SKM-1 (cell line): ENCODE measurements at regions not wholly inside any gene's neighbourhood (a gene's known extent, or its start where the extent isn't known, plus 50 kb on each side); places are given as distances from the start of the nearest gene placed in this dataset.
A peak's percentile ranks its signal among the peaks of the same experiment; 100 is the strongest.

Experiments used
- DNase-seq: peaks from one replicate; lab custom pipeline; 2025; ENCODE audit not compliant: unreplicated experiment; lab: John Stamatoyannopoulos, UW

DNA sequence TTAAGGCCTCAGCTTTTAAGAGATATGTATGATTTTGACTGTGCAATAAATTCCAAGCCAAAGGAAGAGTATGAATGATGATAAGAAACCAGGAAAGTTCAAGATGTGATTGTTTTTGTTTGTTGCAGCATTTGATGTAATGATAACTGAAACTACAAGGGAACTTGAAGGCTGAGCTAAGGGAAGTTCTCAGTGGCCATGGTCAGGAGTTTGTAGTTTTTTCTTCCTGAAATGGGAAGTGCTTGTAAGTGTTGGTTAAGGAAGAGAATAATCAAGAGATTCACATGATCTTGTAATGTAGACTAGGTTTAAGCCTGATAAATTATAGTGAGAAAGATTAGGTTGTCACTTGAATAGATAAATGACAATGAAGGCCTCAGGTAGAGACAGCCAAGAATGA lies 53.4 kb downstream of the PTCHD4 start:
- DNase-seq, result no peak

GRCh38 chr6:48048451-48049146 lies 62.4 kb downstream of the PTCHD4 start:
- peak; percentile 10 for DNase-seq

- no peak for DNase-seq
These were observed 69.1 kb downstream of the PTCHD4 start for GRCh38 chr6:48041894-48042293.

GRCh38 chr6:48037946-48038345 lies 73.1 kb downstream of the PTCHD4 start:
- no peak for DNase-seq

DNA sequence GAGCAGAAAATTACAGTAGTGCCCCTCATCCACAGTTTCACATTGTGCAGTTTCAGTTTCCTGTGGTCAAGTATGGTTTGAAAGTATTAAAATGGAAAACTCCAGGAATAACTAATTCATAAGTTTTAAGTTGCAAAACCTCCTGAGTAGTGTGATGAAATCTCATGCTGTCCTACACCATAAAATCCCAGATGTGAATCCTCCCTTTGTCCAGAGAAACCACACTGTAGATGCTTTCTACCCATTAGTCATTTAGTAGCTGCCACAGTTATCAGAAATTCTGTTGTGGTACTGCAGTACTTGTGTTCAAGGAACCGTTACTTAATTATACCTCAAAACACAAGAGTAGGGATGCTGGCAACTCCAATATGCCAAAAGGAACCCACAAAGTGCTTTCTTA lies 74.7 kb downstream of the PTCHD4 start:
- DNase-seq, result no peak

- no peak for DNase-seq
These were observed 78.8 kb downstream of the PTCHD4 start for GRCh38 chr6:48032151-48032550.

- DNase-seq, result no peak
These were observed 79.3 kb downstream of the PTCHD4 start for GRCh38 chr6:48031711-48032110.

DNA sequence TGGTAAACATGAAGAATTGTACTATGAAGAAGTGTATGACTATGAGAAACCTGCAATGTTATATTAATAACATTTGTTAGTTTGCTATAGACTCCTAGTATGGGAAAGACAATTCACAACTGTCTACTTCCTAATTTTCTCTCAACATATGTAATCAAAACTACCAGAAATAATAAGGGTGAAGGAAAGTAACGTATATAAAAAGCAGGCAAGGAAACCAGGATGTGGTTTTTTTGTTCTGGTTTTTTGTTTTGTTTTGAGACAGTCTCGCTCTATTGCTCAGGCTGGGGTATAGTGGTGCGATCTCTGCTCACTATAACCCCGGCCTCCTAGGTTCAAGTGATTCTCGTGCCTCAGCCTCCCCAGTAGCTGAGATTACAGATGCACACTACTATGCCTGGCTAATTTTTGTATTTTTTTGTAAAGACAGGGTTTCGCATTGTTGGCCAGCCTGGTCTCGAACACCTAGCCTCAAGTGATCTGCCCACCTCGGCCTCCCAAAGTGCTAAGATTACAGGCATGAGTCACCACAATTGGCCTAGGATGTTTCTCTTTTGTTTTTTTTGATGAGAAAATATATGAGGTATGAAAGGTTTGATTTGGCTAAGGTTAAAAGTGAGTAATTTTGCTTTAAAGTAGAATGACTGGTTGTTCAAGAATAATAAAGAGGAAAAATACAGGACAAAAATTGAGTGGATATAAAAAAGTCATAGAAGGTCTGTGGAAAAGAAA lies 83.1 kb downstream of the PTCHD4 start:
- no peak for DNase-seq

DNA sequence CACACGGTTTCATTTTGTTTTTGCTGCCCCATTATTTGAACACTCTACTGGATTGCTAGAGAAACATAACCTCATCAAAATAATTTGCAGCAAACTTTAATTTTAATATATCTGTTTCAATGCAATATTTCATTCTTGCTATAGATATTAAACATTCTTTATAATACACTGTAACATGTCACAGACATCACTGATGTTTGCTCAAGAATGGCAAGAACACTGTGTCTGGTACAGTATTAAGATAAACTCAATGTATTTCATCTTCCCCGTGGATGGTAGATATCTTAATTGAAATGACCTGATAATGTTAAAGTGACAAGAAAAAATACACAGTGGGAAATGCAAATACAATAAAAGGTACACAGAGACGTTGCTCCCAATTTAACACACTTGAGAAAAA lies 86.0 kb downstream of the PTCHD4 start:
- DNase-seq, result no peak

DNA sequence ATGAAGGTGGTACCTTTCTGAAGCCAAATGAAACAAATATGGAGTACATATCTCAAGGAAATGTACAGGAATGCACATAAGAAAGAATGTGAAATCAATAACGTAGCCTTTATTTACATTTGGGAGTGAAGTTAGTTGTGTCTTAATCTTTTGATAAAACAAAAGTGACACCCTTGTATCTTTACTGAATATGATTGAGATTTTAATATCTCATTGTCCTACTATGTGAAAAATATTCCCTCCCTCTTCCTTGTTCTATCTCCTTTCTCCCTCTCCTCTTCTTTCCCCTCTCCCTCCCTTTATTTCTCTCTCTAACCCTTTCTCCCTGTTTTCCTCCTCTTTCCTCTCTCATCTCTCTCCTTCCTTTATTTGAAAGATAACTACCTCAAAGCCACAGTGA lies 89.1 kb downstream of the PTCHD4 start:
- DNase-seq, result no peak

DNA sequence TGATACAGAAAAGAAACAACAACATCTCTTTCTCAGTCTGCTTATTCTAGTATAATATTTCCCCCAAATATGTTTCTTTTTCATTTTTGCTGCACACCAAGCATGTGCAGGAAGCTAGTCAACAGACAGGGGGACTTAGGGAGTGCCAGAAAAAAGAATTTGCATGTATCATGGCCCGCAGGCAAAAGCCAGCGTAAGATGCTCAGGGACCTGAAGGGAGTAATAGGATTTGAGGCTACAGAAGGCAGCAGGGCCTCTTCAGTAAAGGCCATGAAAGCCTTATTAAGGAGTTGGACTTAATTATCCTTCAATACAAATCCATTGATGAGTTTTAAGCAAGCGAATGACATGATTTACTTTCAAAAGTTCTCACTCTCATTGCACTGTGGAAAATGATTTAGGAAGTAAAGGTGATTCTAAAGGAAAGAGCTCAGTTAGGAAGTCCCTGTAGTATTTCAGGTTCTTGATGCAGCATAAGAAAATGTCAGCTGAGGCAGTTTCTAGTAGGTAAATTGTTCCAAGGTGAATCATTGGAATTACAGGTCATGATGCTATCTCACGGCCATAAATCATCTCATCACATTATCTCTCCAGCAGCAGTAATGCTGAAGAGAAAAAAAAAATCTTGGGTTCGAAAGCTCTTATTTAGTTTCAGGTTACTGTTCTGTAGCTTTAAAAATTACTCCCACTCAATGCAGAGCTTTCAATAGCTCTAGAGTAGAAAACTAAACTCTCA lies 94.8 kb downstream of the PTCHD4 start:
- DNase-seq, result no peak

DNA sequence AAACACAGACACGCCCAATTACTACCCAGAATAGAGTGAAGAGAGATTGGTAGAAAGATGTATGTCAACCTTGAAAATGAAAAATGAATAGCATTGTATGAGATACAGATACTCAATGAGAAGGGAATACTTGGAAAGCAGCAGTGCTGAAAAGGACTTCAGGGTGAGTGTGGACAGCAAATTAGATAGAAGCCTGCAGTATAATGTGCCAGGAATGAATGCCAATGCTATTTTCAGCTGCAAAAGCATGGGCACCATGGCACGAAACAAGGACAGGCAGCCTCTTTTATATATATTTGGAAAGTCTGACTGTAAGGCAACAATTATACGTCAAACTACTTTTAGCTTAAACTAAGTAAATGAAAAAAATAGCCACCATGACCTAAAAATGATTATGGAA lies 118.2 kb downstream of the PTCHD4 start:
- DNase-seq, result no peak

- no peak for DNase-seq
These were observed 127.5 kb downstream of the PTCHD4 start for GRCh38 chr6:47983491-47983890.

DNA sequence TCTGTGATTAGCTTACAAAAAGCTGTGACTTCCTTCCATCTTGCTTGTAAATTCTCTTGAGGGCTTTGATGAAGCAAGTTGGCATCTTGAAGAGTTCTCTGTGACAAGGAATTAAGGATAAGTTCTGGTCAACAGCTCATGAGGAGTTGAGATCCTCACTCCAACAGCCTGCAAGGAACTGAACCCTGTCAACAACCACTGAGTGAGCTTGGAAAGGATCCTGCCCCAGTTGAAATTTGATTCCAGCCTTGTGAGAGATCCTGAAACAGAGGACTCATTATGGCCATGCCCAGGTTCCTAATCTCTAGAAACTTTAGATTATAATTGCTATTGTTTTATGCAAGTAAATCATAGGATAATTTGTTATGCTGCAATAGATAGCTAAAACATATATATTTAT lies 133.7 kb downstream of the PTCHD4 start:
- DNase-seq, result no peak

DNA sequence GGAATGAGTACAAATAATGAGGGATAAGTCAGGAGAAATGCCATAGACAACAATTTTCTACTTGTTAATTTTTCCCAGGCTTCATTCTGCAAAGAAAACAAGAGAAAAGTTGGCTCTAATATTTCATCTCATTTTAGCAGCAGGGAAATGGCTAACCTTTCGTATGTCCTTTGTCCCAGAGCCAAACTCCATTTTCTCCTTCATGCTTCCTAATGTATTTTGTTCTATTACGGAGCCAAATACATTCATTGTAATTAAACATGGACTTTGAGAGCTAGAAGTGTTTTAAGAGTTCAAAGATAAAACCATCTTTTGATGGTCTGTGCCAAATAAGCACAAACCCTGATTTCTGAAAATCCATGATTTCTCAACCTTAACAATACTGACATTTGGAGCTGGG lies 136.9 kb downstream of the PTCHD4 start:
- DNase-seq, result no peak

GRCh38 chr6:47970826-47971225 lies 140.2 kb downstream of the PTCHD4 start:
- no peak for DNase-seq

- no peak for DNase-seq
These were observed 143.2 kb downstream of the PTCHD4 start for GRCh38 chr6:47967843-47968242.

DNA sequence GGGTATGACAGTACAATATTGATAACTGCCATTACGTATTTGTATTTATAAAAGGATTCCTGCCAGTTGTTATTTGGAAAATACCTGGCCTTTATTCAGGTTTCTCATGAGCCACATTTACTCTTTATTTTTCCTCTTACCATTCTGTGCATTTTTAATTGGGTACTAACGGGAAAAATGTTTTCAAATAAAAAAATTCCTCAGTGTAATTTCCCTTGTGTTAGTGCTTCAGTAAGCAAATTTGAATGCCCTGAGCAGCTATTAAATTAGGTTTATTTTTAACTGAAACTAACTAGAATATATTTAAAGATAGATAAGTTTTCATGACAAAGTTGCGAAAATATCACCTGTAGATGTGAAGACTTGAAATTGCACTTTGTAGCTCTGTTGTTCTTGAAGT lies 146.0 kb downstream of the PTCHD4 start:
- DNase-seq, result no peak

DNA sequence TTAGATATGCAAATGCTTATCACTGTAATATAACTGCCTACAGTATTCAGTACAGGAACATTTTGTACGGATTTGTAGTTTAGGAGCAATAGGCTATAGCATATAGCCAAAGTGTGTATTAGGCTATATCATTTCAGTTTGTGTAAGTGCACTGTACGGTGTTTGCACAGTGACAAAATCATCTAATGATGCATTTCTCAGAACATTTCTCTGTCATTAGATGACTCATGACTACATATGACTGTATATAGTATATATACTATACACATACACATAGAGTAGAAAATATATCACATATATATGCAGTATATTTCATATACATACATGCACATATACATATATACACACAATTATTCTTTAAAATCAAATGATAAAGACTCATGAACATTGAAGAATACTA lies 158.4 kb downstream of the PTCHD4 start:
- DNase-seq, result no peak

DNA sequence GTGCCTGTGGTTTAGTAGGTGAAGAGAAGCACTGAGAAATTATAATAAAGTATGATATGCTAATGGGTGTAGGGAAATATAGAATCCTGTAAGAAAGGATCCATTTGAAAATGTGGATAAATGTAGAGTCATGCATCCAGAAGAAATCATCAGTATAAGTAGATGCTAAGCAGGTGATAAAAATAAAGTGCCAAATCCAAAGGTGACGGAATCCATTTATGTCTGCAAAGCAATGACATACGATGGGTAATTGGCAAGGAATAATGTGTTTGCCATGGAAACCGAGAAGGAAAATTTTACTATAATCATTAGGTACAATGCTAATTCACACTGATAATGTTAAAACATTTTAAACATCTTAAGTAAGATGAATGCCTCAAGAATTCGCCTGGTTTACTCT lies 163.0 kb downstream of the OPN5 start:
- DNase-seq, result no peak

DNA sequence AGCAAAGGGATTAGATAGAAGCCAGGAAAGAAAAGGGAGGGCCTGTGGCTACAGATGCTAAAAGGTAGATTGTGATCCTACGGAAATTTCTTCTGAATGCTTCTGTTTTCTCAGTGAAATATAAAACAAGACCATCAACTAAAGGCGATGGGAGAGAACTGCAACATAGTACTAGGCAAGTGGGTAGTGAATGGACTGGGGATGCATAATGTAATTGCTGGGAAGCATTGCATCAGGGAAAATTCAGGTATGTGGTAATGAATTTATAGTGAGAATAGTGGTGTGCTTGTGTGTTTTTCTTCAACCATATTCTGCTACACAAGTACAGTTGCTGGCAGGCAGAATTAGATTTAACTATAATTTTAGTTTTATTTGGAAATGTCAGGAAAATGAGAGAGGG lies 156.6 kb downstream of the OPN5 start:
- DNase-seq, result no peak

DNA sequence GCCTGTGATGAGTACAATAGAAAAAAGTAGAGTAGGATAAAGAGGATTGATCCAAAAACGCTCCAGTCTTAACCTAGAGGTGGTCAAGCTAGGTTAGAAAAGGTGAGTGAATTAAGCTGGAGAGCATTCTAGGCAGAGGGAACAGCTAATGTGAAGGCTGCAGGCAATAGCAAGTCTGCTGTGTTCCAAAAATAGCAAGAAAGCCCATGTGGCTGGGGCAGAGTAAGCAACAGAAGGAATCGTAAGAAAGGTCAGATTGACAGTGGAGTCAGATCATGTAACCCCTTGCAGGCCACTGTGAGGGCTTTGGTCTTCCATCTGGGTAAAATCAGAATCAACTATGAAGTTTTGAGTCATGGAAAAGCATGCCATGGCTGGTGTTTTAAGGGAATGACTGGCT lies 155.0 kb downstream of the OPN5 start:
- no peak for DNase-seq
